Endothelial cell of umbilical vein (primary cell): ENCODE measurements at regions not wholly inside any gene's neighbourhood (a gene's known extent, or its start where the extent isn't known, plus 50 kb on each side); places are given as distances from the start of the nearest gene placed in this dataset.

Source experiments
- BruUV-seq: library from RNA; stranded (reverse); fragments of 400-500 nt; replicated peaks from 2 replicates; lab custom pipeline; 2021; lab: Mats Ljungman, UMichigan
- CTCF ChIA-PET: fragments of 300-600, 350-600 bp; sonication (Branson Sonifier 250); formaldehyde crosslinking; loops from one replicate; lab custom pipeline; 2021; ENCODE audit warnings: antibody characterized with exemption, inconsistent platforms; lab: Charles Lee
- POLR2A ChIA-PET: fragments of 300-600, 350-600 bp; sonication (Branson Sonifier 250); formaldehyde crosslinking; loops from one replicate; lab custom pipeline; 2021; ENCODE audit warnings: antibody characterized with exemption, inconsistent platforms; lab: Charles Lee
- DNase-seq: peaks from one replicate; pipeline ENCODE4 v3.0.0-alpha.2; 2011; ENCODE audit warnings: low read depth, low spot score
- FAIRE-seq: peaks from 2 replicates; lab custom pipeline; 2011; peaks lifted over from hg19 to GRCh38; lab: Jason Lieb, UNC
- H2AFZ ChIP-seq: 2 replicates; pipeline ENCODE4 v1.6.0; 2012; ENCODE audit warnings: low read depth, low read length, control low read depth, inconsistent platforms
- H3K27ac ChIP-seq: 2 replicates; pipeline ENCODE4 v1.5.1; 2011; ENCODE audit warnings: low read depth, mild to moderate bottlenecking, control low read depth, low read length, moderate library complexity; ENCODE audit not compliant: insufficient read depth
- H3K27me3 ChIP-seq, 2 experiments: 2 replicates each; pipeline versions ENCODE4 v1.6.0 to v1.6.1; 2011; ENCODE audit warnings: low read length in 2 of 2, mixed read lengths in 1 of 2; ENCODE audit not compliant: control insufficient read depth in 2 of 2, insufficient read depth in 2 of 2
- H3K36me3 ChIP-seq, 2 experiments: 2 replicates in 1 of 2; 3 replicates in 1 of 2; pipeline ENCODE4 v1.5.1; 2011; ENCODE audit warnings: low read length in 2 of 2, mild to moderate bottlenecking in 1 of 2, moderate library complexity in 1 of 2; ENCODE audit not compliant: control insufficient read depth in 2 of 2, insufficient read depth in 2 of 2; ENCODE audit errors: extremely low read depth in 1 of 2
- H3K4me1 ChIP-seq: 3 replicates; pipeline ENCODE4 v1.5.1; 2011; ENCODE audit warnings: mild to moderate bottlenecking, low read length; ENCODE audit not compliant: control insufficient read depth, insufficient read depth; ENCODE audit errors: extremely low read depth
- H3K4me2 ChIP-seq: 2 replicates; pipeline ENCODE4 v1.6.1; 2011; ENCODE audit warnings: low read length, control low read depth, mixed read lengths; ENCODE audit not compliant: insufficient read depth
- H3K4me3 ChIP-seq, 3 experiments: fragments of 200-600 bp in 1 of 3; sonication (generic), shearing (Covaris generic) in 1 of 3; replicated peaks in 1 of 3; 2 replicates each; pipeline ENCODE4 v1.5.1; 2011 to 2016; ENCODE audit warnings: control low read depth in 3 of 3, low read length in 3 of 3, mild to moderate bottlenecking in 2 of 3, inconsistent platforms in 1 of 3, low read depth in 1 of 3, moderate library complexity in 1 of 3; ENCODE audit not compliant: insufficient read depth in 1 of 3
- H3K79me2 ChIP-seq: 2 replicates; pipeline ENCODE4 v1.6.0; 2012; ENCODE audit warnings: low read length, inconsistent platforms; ENCODE audit not compliant: control insufficient read depth, insufficient read depth
- H3K9ac ChIP-seq: replicated peaks from 2 replicates; pipeline ENCODE3; 2011; ENCODE audit warnings: low read length, control low read depth; ENCODE audit not compliant: insufficient read depth; ENCODE audit errors: extremely low read depth
- H3K9me1 ChIP-seq: replicated peaks from 3 replicates; pipeline ENCODE4 v1.6.0; 2011; ENCODE audit warnings: mild to moderate bottlenecking, low read length; ENCODE audit not compliant: control insufficient read depth, insufficient read depth; ENCODE audit errors: extremely low read depth
- H3K9me3 ChIP-seq: replicated peaks from 2 replicates; pipeline ENCODE4 v1.5.1; 2012; ENCODE audit warnings: low read length, inconsistent platforms; ENCODE audit not compliant: control insufficient read depth, insufficient read depth
- H4K20me1 ChIP-seq: replicated peaks from 2 replicates; pipeline ENCODE3; 2011; ENCODE audit warnings: mild to moderate bottlenecking, low read length; ENCODE audit not compliant: control insufficient read depth, insufficient read depth; ENCODE audit errors: extremely low read depth
- CTCF ChIP-seq, 2 donors: IDR thresholded peaks; 1 replicate in 1 of 2; 2 replicates in 1 of 2; pipeline ENCODE4 v1.5.1; 2011; ENCODE audit warnings: low read length in 2 of 2, mild to moderate bottlenecking in 2 of 2, moderate library complexity in 2 of 2, control low read depth in 1 of 2, inconsistent platforms in 1 of 2, low read depth in 1 of 2; ENCODE audit not compliant: insufficient read depth in 1 of 2; ENCODE audit errors: extremely low read depth in 1 of 2
- EZH2 ChIP-seq: IDR thresholded peaks from 2 replicates; pipeline ENCODE4 v1.6.1; 2012; ENCODE audit warnings: borderline replicate concordance, low read depth, mild to moderate bottlenecking, moderate library complexity, low read length, inconsistent platforms; ENCODE audit not compliant: severe bottlenecking
- FOS ChIP-seq: IDR thresholded peaks from 2 replicates; pipeline ENCODE4 v1.6.1; 2011; ENCODE audit warnings: mild to moderate bottlenecking, low read length, moderate library complexity, borderline replicate concordance; ENCODE audit not compliant: insufficient read depth
- GATA2 ChIP-seq: IDR thresholded peaks from 2 replicates; pipeline ENCODE4 v1.7.0; 2011; ENCODE audit warnings: low read depth, mild to moderate bottlenecking, moderate library complexity, mixed read lengths, low read length; ENCODE audit not compliant: insufficient read length, insufficient read depth
- JUN ChIP-seq: IDR thresholded peaks from 2 replicates; pipeline ENCODE4 v1.6.1; 2011; ENCODE audit warnings: borderline replicate concordance, low read depth; ENCODE audit not compliant: insufficient read length, insufficient read depth
- MYC ChIP-seq: IDR thresholded peaks from one replicate; pipeline ENCODE4 v1.6.1; 2011; ENCODE audit warnings: mild to moderate bottlenecking, low read depth, low read length
- POLR2A ChIP-seq: IDR thresholded peaks from 2 replicates; pipeline ENCODE4 v1.6.1; 2012; ENCODE audit warnings: low read depth, mild to moderate bottlenecking, control low read depth, low read length
- POLR2AphosphoS5 ChIP-seq: IDR thresholded peaks from 2 replicates; pipeline ENCODE4 v1.6.1; 2012; ENCODE audit warnings: low read depth, mild to moderate bottlenecking, control low read depth, low read length, moderate library complexity; ENCODE audit not compliant: insufficient read depth
- dilution Hi-C: fragments of 300-500 bp; cut with MboI; formaldehyde crosslinking; loops from one replicate; pipeline ENCODE4 v1.15.0; 2019; ENCODE audit warnings: low sequenced_read_pairs; ENCODE audit not compliant: extremely low pct_ligation_motif_present
- intact Hi-C: fragments of 100-400 bp; cut with micrococcal nuclease; formaldehyde crosslinking; loops from one replicate; pipeline ENCODE4 v1.10.0; 2022
- TF ChIP-seq, protein P1 (sequence below): IDR thresholded peaks from 2 replicates; pipeline ENCODE4 v1.6.1; 2011; ENCODE audit not compliant: insufficient read depth, insufficient read length

- intact Hi-C loops (no loop called here), dilution Hi-C loops (no loop called here)
- TF ChIP-seq FOS (no peak), JUN (no peak), POLR2A (no peak), CTCF (IDR thresholded peaks at IDR 0.05; ENCODE audit: extremely low read depth in 1 of 2, insufficient read depth in 1 of 2, low read depth in 1 of 2, low read length in 2 of 2) (no peak), EZH2 (no peak), GATA2 (no peak)
- TF ChIP-seq, protein P1, sequence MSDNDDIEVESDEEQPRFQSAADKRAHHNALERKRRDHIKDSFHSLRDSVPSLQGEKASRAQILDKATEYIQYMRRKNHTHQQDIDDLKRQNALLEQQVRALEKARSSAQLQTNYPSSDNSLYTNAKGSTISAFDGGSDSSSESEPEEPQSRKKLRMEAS: no peak
- no peak overlapping the region for H3K9ac ChIP-seq
- no peaks in the 10 kb centered on the region for H3K79me2 ChIP-seq
- no peak overlapping the region for H3K4me2 ChIP-seq
- no peaks in the 10 kb centered on the region for H3K9me3 ChIP-seq
- H3K27me3 ChIP-seq: no peaks in the 10 kb centered on the region
- H3K36me3 ChIP-seq: no peaks in the 10 kb centered on the region
- POLR2A ChIA-PET: no interaction called here
- CTCF ChIA-PET: no interaction called here
- no peaks in the 10 kb centered on the region for H3K9me1 ChIP-seq
- no peak for DNase-seq
- no peak overlapping the region for H3K27ac ChIP-seq
- no peaks in the 10 kb centered on the region for H4K20me1 ChIP-seq
- no peaks in the 10 kb centered on the region for H3K4me1 ChIP-seq
- no peak for FAIRE-seq
- H2AFZ ChIP-seq: no peak overlapping the region
- no TSS peak for BruUV-seq
- H3K4me3 ChIP-seq: no peak overlapping the region
Measured at GRCh38 chr1:80018348-80018747, 1011.8 kb upstream of the ADGRL4 start.

DNA sequence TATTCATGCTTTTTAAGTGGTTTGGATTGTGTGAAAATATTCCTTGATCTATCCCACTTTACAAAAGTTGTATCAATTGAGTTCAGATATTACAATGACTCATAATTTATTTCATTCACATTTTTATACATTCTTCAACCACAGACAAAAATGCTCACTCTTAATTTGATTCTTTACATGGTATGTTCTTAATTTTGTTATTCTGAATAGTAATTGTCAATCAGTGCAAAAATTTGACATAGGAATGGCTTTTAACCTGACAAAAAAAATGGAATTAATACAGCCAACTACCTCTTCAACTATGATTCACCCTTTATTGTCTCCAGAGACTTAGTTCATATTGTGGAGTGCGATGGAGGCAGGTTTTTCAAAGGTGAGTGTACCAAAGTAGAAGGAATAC, 1002.4 kb upstream of the ADGRL4 start:
- Histone ChIP-seq H3K4me2 (no peak overlapping the region), H4K20me1 (no peaks in the 10 kb centered on the region), H3K9me3 (no peaks in the 10 kb centered on the region), H3K9ac (no peak overlapping the region), H3K4me3 (no peak overlapping the region), H3K4me1 (no peaks in the 10 kb centered on the region), H3K27me3 (no peaks in the 10 kb centered on the region), H3K9me1 (no peaks in the 10 kb centered on the region), H3K79me2 (no peaks in the 10 kb centered on the region), H3K27ac (no peak overlapping the region), H3K36me3 (no peaks in the 10 kb centered on the region), H2AFZ (no peak overlapping the region)
- no peak for DNase-seq
- BruUV-seq: no TSS peak
- dilution Hi-C loops (no loop called here), intact Hi-C loops (no loop called here)
- POLR2A ChIA-PET: no interaction called here
- TF ChIP-seq POLR2A: no peak
- TF ChIP-seq FOS: no peak
- TF ChIP-seq, protein P1: no peak
- no peak for TF ChIP-seq CTCF (IDR thresholded peaks at IDR 0.05; ENCODE audit: extremely low read depth in 1 of 2, insufficient read depth in 1 of 2, low read depth in 1 of 2, low read length in 2 of 2)
- TF ChIP-seq GATA2: no peak
- TF ChIP-seq EZH2: no peak
- TF ChIP-seq JUN: no peak
- no peak for TF ChIP-seq POLR2AphosphoS5
- TF ChIP-seq MYC: no peak
- no peak for FAIRE-seq
- CTCF ChIA-PET: no interaction called here
